Urinary bladder (tissue), 4 donors: ENCODE measurements at regions not wholly inside any gene's neighbourhood (a gene's known extent, or its start where the extent isn't known, plus 50 kb on each side); places are given as distances from the start of the nearest gene placed in this dataset. TPM values are rescaled to one million over a fixed set of nuclear protein-coding genes. Genes with fewer than 3 reads are reported as not detected.
A peak's percentile ranks its signal among the peaks of the same experiment; 100 is the strongest.

Experiments used
- DNase-seq: peaks from one replicate; pipeline ENCODE4 v3.0.0-alpha.2; 2015; ENCODE audit errors: extremely low spot score
- H3K27ac ChIP-seq: one replicate; pipeline ENCODE4 v1.5.1; 2013; ENCODE audit warnings: low read depth, mild to moderate bottlenecking, moderate library complexity
- H3K36me3 ChIP-seq: one replicate; pipeline ENCODE4 v1.6.1; 2013; ENCODE audit warnings: mild to moderate bottlenecking, moderate library complexity; ENCODE audit not compliant: insufficient read depth
- H3K4me1 ChIP-seq: one replicate; pipeline ENCODE4 v1.6.1; 2013; ENCODE audit warnings: mild to moderate bottlenecking, moderate library complexity; ENCODE audit not compliant: insufficient read depth
- H3K4me3 ChIP-seq: one replicate; pipeline ENCODE4 v1.5.1; 2013; ENCODE audit warnings: low read depth, low read length
- WGBS: extraction: QIAGEN DNeasy Blood & Tissue Kit; methylation state at CpG from one replicate; pipeline ENCODE4 v1.1.7; 2013; 5-methylcytosine and 5-hydroxymethylcytosine counted together
- small RNA-seq: library from RNA; depleted of rRNA; stranded (forward); fragments of <200 nt; gene quantifications from one replicate; pipeline ENCODE3, GENCODE V24; 2014
- donor health status: healthy with polysubstance abuse.
- donor health status: healthy.

DNA sequence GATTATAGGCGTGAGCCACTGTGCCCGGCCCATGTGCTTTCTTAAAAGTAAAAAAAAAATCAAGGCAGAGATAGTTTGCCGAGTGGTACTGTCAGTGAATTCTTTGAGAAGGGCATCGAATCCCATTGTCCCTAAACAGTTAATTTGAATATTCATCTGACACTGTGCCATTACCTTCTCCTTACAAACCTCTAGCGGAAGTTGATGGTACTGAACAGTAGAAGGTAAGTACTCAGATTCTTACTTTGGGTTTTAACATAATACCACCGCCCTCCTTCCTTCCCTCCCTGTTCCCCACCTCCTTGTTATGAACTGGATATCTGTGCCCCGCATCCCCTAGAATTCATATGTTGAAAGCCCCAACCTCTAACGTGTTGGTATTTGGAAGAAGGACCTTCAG is 58.2 kb upstream of the CLMP start:
- Histone ChIP-seq H3K27ac (no peak overlapping the region), H3K4me1 (no peaks in the 10 kb centered on the region), H3K36me3 (no peaks in the 10 kb centered on the region), H3K4me3 (no peak overlapping the region)
- WGBS = 93% methylated on average over 8 of the region's 8 CpGs
- DNase-seq = no peak

DNA sequence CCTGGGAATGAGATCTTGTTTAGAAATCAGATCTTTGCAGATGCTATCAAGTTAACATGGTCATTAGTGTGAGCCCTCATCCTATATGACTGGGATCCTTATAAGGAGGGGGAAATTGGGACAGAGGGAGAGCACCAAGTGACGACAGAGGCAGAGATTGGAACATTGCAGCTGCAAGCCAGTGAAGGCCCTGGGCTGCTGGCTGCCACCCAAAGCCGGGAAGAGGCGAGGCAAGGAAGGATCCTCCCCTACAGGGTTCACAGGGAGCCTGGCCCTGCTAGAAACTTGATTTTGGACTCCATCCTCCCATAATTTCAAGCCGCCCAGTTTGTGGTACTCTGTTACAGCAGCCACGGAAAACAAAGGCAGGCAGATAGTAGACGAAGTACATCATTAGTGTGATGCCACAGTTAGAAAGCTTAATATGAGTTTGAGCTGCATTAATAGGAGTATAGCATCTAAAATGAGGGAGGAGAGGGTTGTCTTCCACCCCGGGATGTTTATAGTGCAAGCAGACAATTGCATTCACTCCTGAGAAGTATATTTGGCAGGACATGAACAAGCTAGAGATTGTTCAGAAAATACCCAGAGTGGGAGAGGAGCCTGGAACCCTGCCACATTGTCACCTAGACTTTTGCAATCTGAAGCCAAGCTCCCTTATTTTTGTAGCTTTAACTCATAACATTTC is 56.8 kb upstream of the CLMP start:
- Histone ChIP-seq H3K4me3 (no peak overlapping the region), H3K4me1 (no peaks in the 10 kb centered on the region), H3K36me3 (no peaks in the 10 kb centered on the region), H3K27ac (no peak overlapping the region)
- WGBS = 38% methylated on average over 7 of the region's 7 CpGs
- DNase-seq = no peak

DNA sequence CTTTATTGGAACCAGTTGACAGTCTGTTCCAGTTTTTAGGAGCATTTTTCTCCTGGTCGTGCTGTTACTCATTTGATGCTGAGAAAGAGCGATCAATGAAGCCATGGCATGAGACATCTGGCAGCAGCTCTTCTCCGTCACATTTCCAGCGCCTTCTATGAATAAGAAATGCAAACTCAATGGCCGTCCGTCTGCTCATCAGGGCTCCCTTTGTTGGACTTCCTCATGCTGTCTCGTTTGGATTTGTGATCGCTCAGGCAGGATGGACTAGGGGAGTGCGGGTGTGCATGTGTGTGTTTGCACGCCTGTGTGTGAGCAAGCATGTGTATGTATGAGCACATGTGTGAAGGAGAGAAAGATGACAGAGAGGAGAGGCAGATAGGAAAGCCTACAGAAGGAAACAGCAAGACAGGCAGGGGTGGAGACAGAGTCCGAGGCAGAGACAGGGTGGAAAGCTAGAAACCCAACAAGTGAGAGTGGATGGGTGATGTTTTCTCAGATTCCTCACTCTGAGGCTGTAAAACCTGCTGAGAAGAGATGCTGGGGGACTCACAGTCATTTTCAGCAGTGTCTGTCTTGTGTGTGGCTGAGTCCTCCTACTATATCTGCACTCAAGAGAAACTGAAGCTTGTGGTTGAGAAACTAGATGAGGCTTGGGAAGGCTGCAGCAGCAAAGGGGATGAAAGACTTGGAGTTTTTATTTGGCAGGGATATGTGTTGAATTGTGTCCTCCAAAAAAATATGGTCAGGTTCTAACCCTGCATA is 56.0 kb upstream of the CLMP start:
- Histone ChIP-seq H3K4me1 (no peaks in the 10 kb centered on the region), H3K27ac (no peak overlapping the region), H3K4me3 (no peak overlapping the region), H3K36me3 (no peaks in the 10 kb centered on the region)
- no peak for DNase-seq
- 84% methylated on average over 11 of the region's 11 CpGs for WGBS

DNA sequence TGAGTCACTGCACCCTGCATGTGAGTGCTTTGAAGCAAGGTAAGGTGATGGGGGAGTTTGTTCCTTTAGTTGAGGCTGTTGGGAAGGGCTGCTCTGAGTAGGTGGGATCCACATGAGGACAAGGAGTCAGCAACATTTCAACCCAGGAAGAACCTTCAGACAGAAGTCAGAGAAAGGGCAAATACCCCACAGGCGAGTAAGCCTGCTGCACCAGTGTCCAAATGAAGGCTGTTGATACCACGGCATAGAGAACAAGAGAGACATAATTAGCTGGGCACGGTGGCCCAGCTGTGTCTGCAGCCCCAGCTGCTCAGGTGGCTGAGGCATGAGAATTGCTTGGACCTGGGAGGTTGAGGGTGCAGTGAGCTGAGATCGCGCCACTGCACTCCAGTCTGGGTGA is 54.3 kb upstream of the CLMP start:
- 82% methylated on average over 5 of the region's 5 CpGs for WGBS
- Histone ChIP-seq H3K4me3 (no peak overlapping the region), H3K4me1 (no peaks in the 10 kb centered on the region), H3K36me3 (no peaks in the 10 kb centered on the region), H3K27ac (no peak overlapping the region)
- no peak for DNase-seq

DNA sequence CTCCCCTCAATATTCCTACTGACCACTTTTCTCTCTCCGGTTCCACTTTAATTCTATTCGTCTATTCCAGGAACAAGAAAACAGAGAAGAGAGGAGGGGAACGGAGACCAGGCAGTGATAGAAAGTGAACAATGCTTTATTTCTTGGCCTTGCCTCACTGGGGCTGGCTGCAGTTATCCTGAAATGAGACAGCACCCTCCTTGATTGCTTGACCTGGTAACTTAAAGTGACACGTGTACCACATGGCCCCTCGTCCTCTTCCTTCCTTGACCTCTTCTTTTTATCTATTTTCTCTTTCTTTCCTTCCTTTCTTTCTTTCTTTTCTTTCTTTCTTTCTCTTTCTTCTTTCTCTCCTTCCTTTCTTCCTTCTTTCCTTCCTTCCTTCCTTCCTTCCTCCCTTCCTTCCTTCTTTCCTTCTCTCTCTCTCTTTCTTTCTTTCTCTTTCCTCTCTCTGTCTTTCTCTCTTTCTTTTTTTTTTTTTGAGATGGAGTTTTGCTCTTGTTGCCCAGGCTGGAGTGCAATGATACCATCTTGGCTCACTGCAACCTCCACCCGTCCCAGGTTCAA is 52.8 kb upstream of the CLMP start:
- Histone ChIP-seq H3K4me3 (no peak overlapping the region), H3K4me1 (no peaks in the 10 kb centered on the region), H3K27ac (no peak overlapping the region), H3K36me3 (no peaks in the 10 kb centered on the region)
- WGBS = 54% methylated on average over 6 of the region's 6 CpGs
- DNase-seq = no peak

DNA sequence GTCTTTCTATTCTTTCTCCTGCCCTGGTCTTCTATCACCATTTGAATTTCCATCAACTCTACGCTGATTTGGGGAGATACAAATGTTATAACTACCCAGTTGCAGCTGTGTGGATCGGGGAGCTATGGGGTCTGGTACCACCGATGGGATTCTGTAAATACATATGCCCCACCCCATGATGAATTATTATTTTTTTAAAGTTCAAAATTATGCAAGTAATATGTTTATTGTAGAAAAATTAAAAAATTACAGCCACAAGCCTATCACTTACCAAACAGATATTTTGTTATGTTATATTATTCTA is 52.4 kb upstream of the CLMP start:
- no peak overlapping the region for H3K4me3 ChIP-seq
- no peak overlapping the region for H3K27ac ChIP-seq
- WGBS = 61% methylated on average over 3 of the region's 3 CpGs
- no peaks in the 10 kb centered on the region for H3K4me1 ChIP-seq
- no peaks in the 10 kb centered on the region for H3K36me3 ChIP-seq
- no peak for DNase-seq

DNA sequence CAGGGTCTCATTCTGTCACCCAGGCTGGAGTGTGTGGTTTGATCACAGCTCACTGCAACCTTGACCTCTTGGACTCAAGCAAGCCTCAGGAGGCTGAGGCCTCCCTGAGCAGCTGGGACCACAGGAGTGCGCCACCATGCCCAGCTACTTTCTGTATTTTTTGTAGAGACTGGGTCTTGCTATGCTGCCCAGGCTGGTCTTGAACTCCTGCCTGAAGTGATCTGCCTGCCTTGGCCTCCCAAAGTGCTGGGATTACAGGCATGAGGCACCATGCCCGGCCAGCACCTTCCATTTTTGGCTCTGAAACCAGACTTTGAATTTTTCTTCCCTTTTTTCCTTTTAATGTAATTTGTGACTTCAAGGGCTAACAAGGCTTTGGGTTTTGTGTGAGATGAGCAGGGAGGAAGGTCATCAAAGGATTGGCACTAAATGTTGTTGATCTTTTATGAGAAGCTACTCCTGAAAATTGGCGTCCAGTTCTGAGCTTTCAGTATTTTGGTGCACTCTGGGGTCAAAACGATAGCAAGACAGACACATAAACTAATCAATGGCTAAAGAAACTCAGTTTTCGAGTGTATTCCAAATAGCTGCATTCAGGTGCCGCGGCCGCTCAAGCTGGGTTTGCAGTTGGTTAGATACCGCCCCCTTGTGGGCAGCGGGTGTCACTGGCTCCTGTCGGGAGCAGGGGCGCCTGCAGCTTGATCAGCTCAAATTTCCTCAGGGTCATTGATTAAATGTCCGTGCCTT is 51.9 kb upstream of the CLMP start:
- WGBS = 13% methylated on average over 13 of the region's 13 CpGs
- Histone ChIP-seq H3K27ac (no peak overlapping the region), H3K4me3 (no peak overlapping the region), H3K4me1 (no peaks in the 10 kb centered on the region), H3K36me3 (no peaks in the 10 kb centered on the region)
- peak; percentile 51 for DNase-seq

DNA sequence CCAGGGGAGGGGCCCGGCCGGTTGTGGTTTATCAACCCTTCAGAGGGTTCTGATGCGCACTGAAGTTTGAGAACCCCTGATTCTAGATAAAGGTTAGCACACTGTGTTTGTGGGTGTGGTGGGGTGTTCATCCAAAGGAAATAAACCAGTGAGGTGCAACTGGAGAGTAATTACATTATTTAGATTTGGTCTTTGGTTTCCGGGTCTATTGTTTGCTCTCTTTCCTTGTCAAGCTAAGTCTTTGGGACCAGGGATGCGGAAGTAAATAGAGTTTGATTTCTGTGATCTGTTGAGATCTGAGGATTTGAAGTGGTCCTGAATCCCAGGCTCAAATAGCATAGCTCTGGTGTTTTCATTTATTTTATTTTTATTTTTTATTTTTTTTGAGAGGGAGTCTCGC is 50.5 kb upstream of the CLMP start:
- Histone ChIP-seq H3K27ac (no peak overlapping the region), H3K36me3 (no peaks in the 10 kb centered on the region), H3K4me3 (no peak overlapping the region), H3K4me1 (no peaks in the 10 kb centered on the region)
- WGBS = 93% methylated on average over 6 of the region's 6 CpGs
- no peak for DNase-seq

Small RNAs in the stretch of these regions (small RNA-seq; reads per million reads assigned to genes)
- not detected for gene RF00096
